ENCODE measurements at regions not wholly inside any gene's neighbourhood (a gene's known extent, or its start where the extent isn't known, plus 50 kb on each side); places are given as distances from the start of the nearest gene placed in this dataset.

- no peak for DNase-seq
Observed at GRCh38 chr16:49216593-49216992, 65.0 kb downstream of the CBLN1 start.

- no peak for DNase-seq
Observed at GRCh38 chr16:49213594-49213993, 68.0 kb downstream of the CBLN1 start.

- DNase-seq, result no peak
Observed at GRCh38 chr16:49204191-49204590, 77.4 kb downstream of the CBLN1 start.

GRCh38 chr16:49203361-49203760, 78.3 kb downstream of the CBLN1 start:
- DNase-seq, result no peak

GRCh38 chr16:49201118-49201517, 80.5 kb downstream of the CBLN1 start:
- DNase-seq, result no peak

- no peak for DNase-seq
Observed at GRCh38 chr16:49200223-49200820, 81.3 kb downstream of the CBLN1 start.

- no peak for DNase-seq
Observed at GRCh38 chr16:49195237-49195548, 86.4 kb downstream of the CBLN1 start.

- no peak for DNase-seq
Observed at GRCh38 chr16:49194537-49195236, 87.0 kb downstream of the CBLN1 start.

GRCh38 chr16:49193596-49193995, 88.0 kb downstream of the CBLN1 start:
- DNase-seq, result no peak

- no peak for DNase-seq
Observed at GRCh38 chr16:49189286-49189685, 92.4 kb downstream of the CBLN1 start.

GRCh38 chr16:49183911-49184310, 97.7 kb downstream of the CBLN1 start:
- DNase-seq, result no peak

GRCh38 chr16:49181791-49182518, 99.7 kb downstream of the CBLN1 start:
- DNase-seq, result no peak

GRCh38 chr16:49179714-49180330, 101.8 kb downstream of the CBLN1 start:
- no peak for DNase-seq

GRCh38 chr16:49168126-49168525, 113.5 kb downstream of the CBLN1 start:
- no peak for DNase-seq

GRCh38 chr16:49165025-49165424, 116.6 kb downstream of the CBLN1 start:
- no peak for DNase-seq

GRCh38 chr16:49161191-49161590, 120.4 kb downstream of the CBLN1 start:
- no peak for DNase-seq

GRCh38 chr16:49158029-49158642, 123.5 kb downstream of the CBLN1 start:
- DNase-seq, result no peak

- DNase-seq, result no peak
Observed at GRCh38 chr16:49150341-49150740, 131.3 kb downstream of the CBLN1 start.

GRCh38 chr16:49148410-49148809, 133.2 kb downstream of the CBLN1 start:
- DNase-seq, result no peak

GRCh38 chr16:49140618-49141017, 141.0 kb downstream of the CBLN1 start:
- no peak for DNase-seq

GRCh38 chr16:49130397-49130796, 151.2 kb downstream of the CBLN1 start:
- no peak for DNase-seq

- no peak for DNase-seq
Observed at GRCh38 chr16:49129935-49130334, 151.7 kb downstream of the CBLN1 start.

GRCh38 chr16:49128740-49129139, 152.9 kb downstream of the CBLN1 start:
- DNase-seq, result no peak
